H1 (cell line): ENCODE measurements at regions not wholly inside any gene's neighbourhood (a gene's known extent, or its start where the extent isn't known, plus 50 kb on each side); places are given as distances from the start of the nearest gene placed in this dataset.

Experiments used
- CHD1 ChIP-seq: IDR thresholded peaks from 2 replicates; pipeline ENCODE4 v1.6.1; 2012; ENCODE audit warnings: low read depth, low read length, improper control_type of control experiment
- EP300 ChIP-seq, 2 experiments: IDR thresholded peaks; 1 replicate in 1 of 2; 2 replicates in 1 of 2; pipeline ENCODE4 v1.6.1; 2011 to 2012; ENCODE audit warnings: low read depth in 2 of 2, low read length in 2 of 2, mild to moderate bottlenecking in 2 of 2, borderline replicate concordance in 1 of 2, inconsistent platforms in 1 of 2, moderate library complexity in 1 of 2
- GTF2F1 ChIP-seq: IDR thresholded peaks from 2 replicates; pipeline ENCODE4 v1.6.1; 2012; ENCODE audit warnings: low read depth, low read length, improper control_type of control experiment, borderline replicate concordance
- POLR2AphosphoS5 ChIP-seq: IDR thresholded peaks from 2 replicates; pipeline ENCODE4 v1.6.1; 2011; ENCODE audit warnings: low read depth, low read length
- ZNF274 ChIP-seq: IDR thresholded peaks from 2 replicates; pipeline ENCODE4 v1.7.0; 2012; ENCODE audit warnings: low read length, borderline replicate concordance; ENCODE audit errors: extremely low read depth
- TF ChIP-seq, protein P1 (sequence below), 3 experiments: IDR thresholded peaks; 1 replicate in 2 of 3; 2 replicates in 1 of 3; pipeline versions ENCODE4 v1.5.1 to v1.6.1; 2011; ENCODE audit warnings: low read length in 3 of 3, mild to moderate bottlenecking in 3 of 3, inconsistent platforms in 2 of 3, low read depth in 1 of 3, moderate library complexity in 1 of 3; ENCODE audit not compliant: insufficient read depth in 1 of 3; ENCODE audit errors: control extremely low read depth in 1 of 3
- TF ChIP-seq, protein P2 (sequence below): IDR thresholded peaks from 2 replicates; pipeline ENCODE4 v1.6.1; 2012; ENCODE audit warnings: low read length, inconsistent platforms

DNA sequence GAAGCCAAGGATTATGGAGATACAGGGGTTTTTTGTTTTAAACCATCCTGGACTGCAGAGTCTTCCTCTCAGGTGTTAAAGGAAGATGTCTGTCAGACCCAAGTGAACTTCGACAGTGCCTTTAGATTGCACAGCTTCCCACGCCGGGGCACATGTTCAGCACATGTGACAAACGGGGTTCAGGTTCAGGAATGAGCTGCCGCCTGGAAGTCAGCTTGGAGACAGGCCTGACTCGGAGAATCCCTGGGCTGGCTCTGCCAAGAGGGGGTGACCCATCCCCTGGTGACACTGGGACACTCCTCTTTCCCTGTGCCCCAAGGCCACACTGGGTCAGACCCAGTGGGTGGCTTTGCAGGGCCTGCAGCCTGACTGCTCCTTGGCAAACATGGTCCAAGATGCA is 359.3 kb upstream of the SALL3 start:
- TF ChIP-seq, protein P1, sequence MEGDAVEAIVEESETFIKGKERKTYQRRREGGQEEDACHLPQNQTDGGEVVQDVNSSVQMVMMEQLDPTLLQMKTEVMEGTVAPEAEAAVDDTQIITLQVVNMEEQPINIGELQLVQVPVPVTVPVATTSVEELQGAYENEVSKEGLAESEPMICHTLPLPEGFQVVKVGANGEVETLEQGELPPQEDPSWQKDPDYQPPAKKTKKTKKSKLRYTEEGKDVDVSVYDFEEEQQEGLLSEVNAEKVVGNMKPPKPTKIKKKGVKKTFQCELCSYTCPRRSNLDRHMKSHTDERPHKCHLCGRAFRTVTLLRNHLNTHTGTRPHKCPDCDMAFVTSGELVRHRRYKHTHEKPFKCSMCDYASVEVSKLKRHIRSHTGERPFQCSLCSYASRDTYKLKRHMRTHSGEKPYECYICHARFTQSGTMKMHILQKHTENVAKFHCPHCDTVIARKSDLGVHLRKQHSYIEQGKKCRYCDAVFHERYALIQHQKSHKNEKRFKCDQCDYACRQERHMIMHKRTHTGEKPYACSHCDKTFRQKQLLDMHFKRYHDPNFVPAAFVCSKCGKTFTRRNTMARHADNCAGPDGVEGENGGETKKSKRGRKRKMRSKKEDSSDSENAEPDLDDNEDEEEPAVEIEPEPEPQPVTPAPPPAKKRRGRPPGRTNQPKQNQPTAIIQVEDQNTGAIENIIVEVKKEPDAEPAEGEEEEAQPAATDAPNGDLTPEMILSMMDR (IDR thresholded peaks at IDR 0.05; ENCODE audit: control extremely low read depth in 1 of 3, insufficient read depth in 1 of 3, low read depth in 1 of 3, low read length in 3 of 3): no peak
- TF ChIP-seq GTF2F1 (no peak), CHD1 (no peak), EP300 (IDR thresholded peaks at IDR 0.05; ENCODE audit: borderline replicate concordance in 1 of 2, low read depth in 2 of 2, low read length in 2 of 2) (no peak), POLR2AphosphoS5 (no peak), ZNF274 (no peak)
- TF ChIP-seq, protein P2, sequence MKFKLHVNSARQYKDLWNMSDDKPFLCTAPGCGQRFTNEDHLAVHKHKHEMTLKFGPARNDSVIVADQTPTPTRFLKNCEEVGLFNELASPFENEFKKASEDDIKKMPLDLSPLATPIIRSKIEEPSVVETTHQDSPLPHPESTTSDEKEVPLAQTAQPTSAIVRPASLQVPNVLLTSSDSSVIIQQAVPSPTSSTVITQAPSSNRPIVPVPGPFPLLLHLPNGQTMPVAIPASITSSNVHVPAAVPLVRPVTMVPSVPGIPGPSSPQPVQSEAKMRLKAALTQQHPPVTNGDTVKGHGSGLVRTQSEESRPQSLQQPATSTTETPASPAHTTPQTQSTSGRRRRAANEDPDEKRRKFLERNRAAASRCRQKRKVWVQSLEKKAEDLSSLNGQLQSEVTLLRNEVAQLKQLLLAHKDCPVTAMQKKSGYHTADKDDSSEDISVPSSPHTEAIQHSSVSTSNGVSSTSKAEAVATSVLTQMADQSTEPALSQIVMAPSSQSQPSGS: no peak
